H1 (cell line): ENCODE measurements at regions not wholly inside any gene's neighbourhood (a gene's known extent, or its start where the extent isn't known, plus 50 kb on each side); places are given as distances from the start of the nearest gene placed in this dataset.

Experiments
- BCL11A ChIP-seq, 2 experiments: IDR thresholded peaks; one replicate each; pipeline ENCODE4 v1.6.1; 2011; ENCODE audit warnings: low read depth in 2 of 2, low read length in 2 of 2, mild to moderate bottlenecking in 2 of 2
- CBX8 ChIP-seq: fragments of 300-800, 300-1000 bp; sonication (generic); IDR thresholded peaks from 2 replicates; pipeline ENCODE4 v1.7.1; 2016; ENCODE audit warnings: low read depth, low read length, borderline replicate concordance
- CHD1 ChIP-seq: IDR thresholded peaks from 2 replicates; pipeline ENCODE4 v1.6.1; 2012; ENCODE audit warnings: low read depth, low read length, improper control_type of control experiment
- CHD7 ChIP-seq: fragments of 300-600 bp; sonication (generic); IDR thresholded peaks from 2 replicates; pipeline ENCODE4 v1.7.1; 2012; ENCODE audit warnings: low read length, moderate library complexity, mild to moderate bottlenecking, inconsistent platforms; ENCODE audit not compliant: insufficient replicate concordance
- EP300 ChIP-seq, 2 experiments: IDR thresholded peaks; 1 replicate in 1 of 2; 2 replicates in 1 of 2; pipeline ENCODE4 v1.6.1; 2011 to 2012; ENCODE audit warnings: low read depth in 2 of 2, low read length in 2 of 2, mild to moderate bottlenecking in 2 of 2, borderline replicate concordance in 1 of 2, inconsistent platforms in 1 of 2, moderate library complexity in 1 of 2
- EZH2 ChIP-seq: fragments of 200-600 bp; sonication (generic); IDR thresholded peaks from 2 replicates; pipeline ENCODE4 v1.7.1; 2012; ENCODE audit warnings: low read depth, mild to moderate bottlenecking, moderate library complexity, low read length, inconsistent platforms; ENCODE audit not compliant: severe bottlenecking
- JUN ChIP-seq: IDR thresholded peaks from 2 replicates; pipeline ENCODE4 v1.6.1; 2011; ENCODE audit warnings: low read depth, mild to moderate bottlenecking, improper control_type of control experiment, low read length
- JUND ChIP-seq: IDR thresholded peaks from 2 replicates; pipeline ENCODE4 v1.6.1; 2011; ENCODE audit warnings: mild to moderate bottlenecking, improper control_type of control experiment, low read length
- NANOG ChIP-seq: IDR thresholded peaks from 2 replicates; pipeline ENCODE4 v1.6.1; 2011; ENCODE audit warnings: low read length, low read depth, mild to moderate bottlenecking, inconsistent platforms; ENCODE audit not compliant: insufficient read depth, poor library complexity, severe bottlenecking
- RXRA ChIP-seq: IDR thresholded peaks from 2 replicates; pipeline ENCODE4 v1.6.1; 2011; ENCODE audit warnings: low read depth, mild to moderate bottlenecking, low read length, moderate library complexity; ENCODE audit not compliant: insufficient read depth

GRCh38 chr18:73431620-73432019, 563.8 kb upstream of the NETO1 start (continued):
- TF ChIP-seq CHD7 (peak; percentile 24), NANOG (peak; percentile 82), JUND (0 out of 2 replicates have a peak, but pooled peaks have one; percentile 45), RXRA (no peak), JUN (no peak), EP300 (IDR thresholded peaks at IDR 0.05; ENCODE audit: borderline replicate concordance in 1 of 2, low read depth in 2 of 2, low read length in 2 of 2) (0 out of 3 replicates have a peak, but pooled peaks of 1 of the 2 experiments have one; percentile 7), CHD1 (no peak), BCL11A (IDR thresholded peaks at IDR 0.05; ENCODE audit: low read depth in 2 of 2, low read length in 2 of 2) (peak in 1 of 2 experiments; percentile 53), EZH2 (no peak), CBX8 (no peak)
